ENCODE measurements at regions not wholly inside any gene's neighbourhood (a gene's known extent, or its start where the extent isn't known, plus 50 kb on each side); places are given as distances from the start of the nearest gene placed in this dataset.

DNA sequence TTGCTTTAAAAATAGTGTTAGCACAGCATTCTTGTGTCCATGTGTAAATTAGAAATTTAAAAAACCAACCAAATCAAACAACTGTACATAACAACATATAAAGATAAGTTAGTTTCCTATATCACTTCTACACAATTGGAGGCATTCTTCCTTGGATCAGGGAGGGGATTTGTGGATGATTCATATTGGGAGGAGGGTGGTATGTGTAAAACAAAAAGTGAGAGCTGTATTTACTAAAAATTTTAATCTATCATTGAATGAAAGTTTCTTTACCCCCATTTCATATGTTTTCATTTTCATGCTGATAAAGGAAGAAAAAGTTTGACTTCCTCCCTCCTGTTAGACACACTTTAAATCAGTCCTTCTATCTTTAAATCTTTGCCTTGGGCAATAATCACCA lies 325.0 kb downstream of the SATB1 start:
- Mint-ChIP-seq H3K9me3 (ENCODE audit: unreplicated experiment) (peaks cover 11% of the 10 kb centered on the region), H3K27ac (ENCODE audit: unreplicated experiment) (peak overlapping the region; percentile 53), H3K4me3 (ENCODE audit: unreplicated experiment) (no peak overlapping the region), H3K27me3 (ENCODE audit: low read depth, unreplicated experiment) (no peaks in the 10 kb centered on the region), H3K36me3 (ENCODE audit: low read depth, unreplicated experiment) (peaks cover 2% of the 10 kb centered on the region), H3K4me1 (ENCODE audit: low read depth, unreplicated experiment) (peaks cover 17% of the 10 kb centered on the region)
- Histone ChIP-seq H3K9me3 (ENCODE audit: insufficient read depth, low read depth, low read length) (peaks cover 4% of the 10 kb centered on the region), H3K4me3 (ENCODE audit: insufficient read depth, low read depth, low read length) (no peak overlapping the region), H4K20me1 (ENCODE audit: insufficient read depth, low read length) (no peaks in the 10 kb centered on the region), H3K27me3 (ENCODE audit: insufficient read depth, low read length) (no peaks in the 10 kb centered on the region), H3K36me3 (ENCODE audit: insufficient read depth, low read length) (no peaks in the 10 kb centered on the region), H3K4me1 (ENCODE audit: insufficient read depth, low read length) (peaks cover 20% of the 10 kb centered on the region), H3K79me2 (ENCODE audit: insufficient read depth, low read length) (no peaks in the 10 kb centered on the region), H2AFZ (ENCODE audit: low read depth, low read length) (no peak overlapping the region), H3K4me2 (ENCODE audit: low read length) (peak overlapping the region; percentile 71), H3K9ac (ENCODE audit: low read length) (no peak overlapping the region), H3K27ac (ENCODE audit: low read depth, low read length) (peak overlapping the region; percentile 90)
- FAIRE-seq (no peak), DNase-seq (ENCODE audit: low read depth) (no peak)
- TF ChIP-seq EZH2 (IDR thresholded peaks at IDR 0.05; ENCODE audit: insufficient read depth, low read length) = no peak
- TF ChIP-seq, protein P1, sequence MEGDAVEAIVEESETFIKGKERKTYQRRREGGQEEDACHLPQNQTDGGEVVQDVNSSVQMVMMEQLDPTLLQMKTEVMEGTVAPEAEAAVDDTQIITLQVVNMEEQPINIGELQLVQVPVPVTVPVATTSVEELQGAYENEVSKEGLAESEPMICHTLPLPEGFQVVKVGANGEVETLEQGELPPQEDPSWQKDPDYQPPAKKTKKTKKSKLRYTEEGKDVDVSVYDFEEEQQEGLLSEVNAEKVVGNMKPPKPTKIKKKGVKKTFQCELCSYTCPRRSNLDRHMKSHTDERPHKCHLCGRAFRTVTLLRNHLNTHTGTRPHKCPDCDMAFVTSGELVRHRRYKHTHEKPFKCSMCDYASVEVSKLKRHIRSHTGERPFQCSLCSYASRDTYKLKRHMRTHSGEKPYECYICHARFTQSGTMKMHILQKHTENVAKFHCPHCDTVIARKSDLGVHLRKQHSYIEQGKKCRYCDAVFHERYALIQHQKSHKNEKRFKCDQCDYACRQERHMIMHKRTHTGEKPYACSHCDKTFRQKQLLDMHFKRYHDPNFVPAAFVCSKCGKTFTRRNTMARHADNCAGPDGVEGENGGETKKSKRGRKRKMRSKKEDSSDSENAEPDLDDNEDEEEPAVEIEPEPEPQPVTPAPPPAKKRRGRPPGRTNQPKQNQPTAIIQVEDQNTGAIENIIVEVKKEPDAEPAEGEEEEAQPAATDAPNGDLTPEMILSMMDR (IDR thresholded peaks at IDR 0.05; ENCODE audit: insufficient read depth, low read depth, low read length) = no peak

DNA sequence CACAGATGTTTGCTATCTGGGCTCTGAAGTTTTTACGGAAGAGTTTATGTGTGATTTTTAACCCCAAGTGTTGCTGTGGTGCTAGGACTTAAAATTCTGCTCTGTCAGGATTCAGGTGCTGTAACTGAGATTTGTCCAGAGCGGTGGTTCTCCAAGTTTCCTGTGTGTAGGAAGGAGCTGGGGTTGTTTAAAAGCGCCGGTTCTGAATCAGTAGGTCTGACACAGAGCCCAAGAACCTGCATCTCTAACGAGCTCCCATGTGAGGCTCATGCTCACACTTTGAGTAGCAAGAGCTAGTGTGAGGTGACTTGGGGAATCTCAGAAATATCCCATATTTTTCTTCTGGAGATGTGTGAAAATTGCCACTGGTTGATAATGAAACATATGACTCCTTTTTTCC lies 325.5 kb downstream of the SATB1 start:
- no peaks in the 10 kb centered on the region for H3K27me3 Mint-ChIP-seq (ENCODE audit: low read depth, unreplicated experiment)
- peaks cover 17% of the 10 kb centered on the region for H3K4me1 Mint-ChIP-seq (ENCODE audit: low read depth, unreplicated experiment)
- H3K79me2 ChIP-seq (ENCODE audit: insufficient read depth, low read length) = no peaks in the 10 kb centered on the region
- DNase-seq (ENCODE audit: low read depth) = peak; percentile 35
- peaks cover 11% of the 10 kb centered on the region for H3K9me3 Mint-ChIP-seq (ENCODE audit: unreplicated experiment)
- H3K4me3 ChIP-seq (ENCODE audit: insufficient read depth, low read depth, low read length) = no peak overlapping the region
- peaks cover 20% of the 10 kb centered on the region for H3K4me1 ChIP-seq (ENCODE audit: insufficient read depth, low read length)
- no peak for FAIRE-seq
- no peak overlapping the region for H3K4me3 Mint-ChIP-seq (ENCODE audit: unreplicated experiment)
- peak overlapping the region; percentile 71 for H3K9ac ChIP-seq (ENCODE audit: low read length)
- no peak for TF ChIP-seq EZH2 (IDR thresholded peaks at IDR 0.05; ENCODE audit: insufficient read depth, low read length)
- TF ChIP-seq, protein P1 (IDR thresholded peaks at IDR 0.05; ENCODE audit: insufficient read depth, low read depth, low read length) = no peak
- no peaks in the 10 kb centered on the region for H3K27me3 ChIP-seq (ENCODE audit: insufficient read depth, low read length)
- peaks cover 2% of the 10 kb centered on the region for H3K36me3 Mint-ChIP-seq (ENCODE audit: low read depth, unreplicated experiment)
- H2AFZ ChIP-seq (ENCODE audit: low read depth, low read length) = peak overlapping the region; percentile 35
- peak overlapping the region; percentile 90 for H3K27ac ChIP-seq (ENCODE audit: low read depth, low read length)
- peak overlapping the region; percentile 71 for H3K4me2 ChIP-seq (ENCODE audit: low read length)
- H3K9me3 ChIP-seq (ENCODE audit: insufficient read depth, low read depth, low read length) = peaks cover 4% of the 10 kb centered on the region
- peak overlapping the region; percentile 73 for H3K27ac Mint-ChIP-seq (ENCODE audit: unreplicated experiment)
- H3K36me3 ChIP-seq (ENCODE audit: insufficient read depth, low read length) = no peaks in the 10 kb centered on the region
- H4K20me1 ChIP-seq (ENCODE audit: insufficient read depth, low read length) = no peaks in the 10 kb centered on the region

DNA sequence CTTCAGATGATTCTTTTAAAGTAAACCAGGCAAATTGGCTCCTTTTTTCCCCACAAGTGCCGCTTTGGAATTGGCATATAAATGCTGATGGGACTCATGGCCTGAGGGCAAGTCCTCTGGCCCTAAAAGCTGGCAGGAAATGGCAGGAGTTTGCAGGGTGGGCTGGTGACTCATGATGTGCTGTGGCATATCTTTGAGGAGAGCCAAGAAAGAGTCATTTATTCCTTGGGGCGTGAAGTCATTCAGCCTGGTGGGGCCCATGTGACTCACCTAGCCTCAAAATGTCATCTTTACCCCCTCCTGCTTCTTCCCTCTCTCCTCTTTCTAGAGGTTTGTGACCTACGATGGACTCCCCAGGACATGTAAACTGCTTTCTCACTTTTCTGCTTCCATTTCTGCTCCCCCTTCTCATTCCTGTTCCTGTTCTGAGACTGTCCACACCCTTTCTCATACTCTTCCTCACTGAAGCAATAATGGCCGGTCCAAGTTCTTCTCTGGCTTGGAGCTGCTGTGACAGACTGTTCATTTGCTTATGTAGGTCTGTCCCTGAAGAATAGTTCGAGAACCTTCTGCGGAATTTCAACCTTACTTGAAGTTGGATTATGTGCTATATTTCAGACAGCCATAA lies 326.1 kb downstream of the SATB1 start:
- peaks cover 11% of the 10 kb centered on the region for H3K9me3 Mint-ChIP-seq (ENCODE audit: unreplicated experiment)
- H3K27ac Mint-ChIP-seq (ENCODE audit: unreplicated experiment) = peak overlapping the region; percentile 73
- Histone ChIP-seq H3K4me2 (ENCODE audit: low read length) (peak overlapping the region; percentile 71), H3K4me3 (ENCODE audit: insufficient read depth, low read depth, low read length) (peak overlapping the region; percentile 5), H2AFZ (ENCODE audit: low read depth, low read length) (peak overlapping the region; percentile 35), H3K4me1 (ENCODE audit: insufficient read depth, low read length) (peaks cover 20% of the 10 kb centered on the region), H3K9ac (ENCODE audit: low read length) (peak overlapping the region; percentile 71), H3K79me2 (ENCODE audit: insufficient read depth, low read length) (no peaks in the 10 kb centered on the region), H3K36me3 (ENCODE audit: insufficient read depth, low read length) (no peaks in the 10 kb centered on the region), H3K27me3 (ENCODE audit: insufficient read depth, low read length) (no peaks in the 10 kb centered on the region), H3K27ac (ENCODE audit: low read depth, low read length) (peak overlapping the region; percentile 90), H3K9me3 (ENCODE audit: insufficient read depth, low read depth, low read length) (peaks cover 4% of the 10 kb centered on the region), H4K20me1 (ENCODE audit: insufficient read depth, low read length) (no peaks in the 10 kb centered on the region)
- no peaks in the 10 kb centered on the region for H3K27me3 Mint-ChIP-seq (ENCODE audit: low read depth, unreplicated experiment)
- TF ChIP-seq, protein P1 (IDR thresholded peaks at IDR 0.05; ENCODE audit: insufficient read depth, low read depth, low read length) = no peak
- TF ChIP-seq EZH2 (IDR thresholded peaks at IDR 0.05; ENCODE audit: insufficient read depth, low read length) = no peak
- H3K36me3 Mint-ChIP-seq (ENCODE audit: low read depth, unreplicated experiment) = peaks cover 2% of the 10 kb centered on the region
- DNase-seq (ENCODE audit: low read depth) (peak; percentile 90), FAIRE-seq (peak; percentile 76)
- peaks cover 17% of the 10 kb centered on the region for H3K4me1 Mint-ChIP-seq (ENCODE audit: low read depth, unreplicated experiment)
- H3K4me3 Mint-ChIP-seq (ENCODE audit: unreplicated experiment) = no peak overlapping the region

All from astrocyte (in vitro differentiated cells and primary cell).